HepG2 (cell line): ENCODE measurements at regions not wholly inside any gene's neighbourhood (a gene's known extent, or its start where the extent isn't known, plus 50 kb on each side); places are given as distances from the start of the nearest gene placed in this dataset.

Experiments used
- ATAC-seq: fragments of 200-7000 bp; cut with Tn5 transposase; 3 replicates; pipeline ENCODE4 v1.9.1; 2020; ENCODE audit warnings: mild to moderate bottlenecking, moderate library complexity
- BruUV-seq: library from RNA; stranded (reverse); fragments of 400-500 nt; replicated peaks from 2 replicates; lab custom pipeline; 2021; lab: Mats Ljungman, UMichigan
- CTCF ChIA-PET: fragments of 300-600 bp; formaldehyde crosslinking; extraction: SDS; loops from one replicate; lab custom pipeline; 2021; ENCODE audit warnings: low total read pairs, inconsistent platforms, low intra/inter-chr PET ratio; lab: Yijun Ruan, JAX
- POLR2A ChIA-PET: fragments of 350-600 bp; sonication (Branson Sonifier 250); formaldehyde crosslinking; loops from one replicate; lab custom pipeline; 2020; ENCODE audit warnings: antibody characterized with exemption, inconsistent platforms; lab: Yijun Ruan, JAX
- DNase-seq: peaks from one replicate; pipeline ENCODE4 v3.0.0-alpha.2; 2015; ENCODE audit warnings: low spot score
- FAIRE-seq: peaks from 3 replicates; lab custom pipeline; 2011; peaks lifted over from hg19 to GRCh38; lab: Jason Lieb, UNC
- H2AFZ ChIP-seq: one replicate; pipeline ENCODE4 v1.6.1; 2011; ENCODE audit warnings: low read length, inconsistent platforms
- H3K27ac ChIP-seq: fragments of 300-600 bp; 3 replicates; pipeline ENCODE4 v1.8.0; 2011; ENCODE audit warnings: mixed run types, mild to moderate bottlenecking, mixed read lengths, low read length, inconsistent platforms; ENCODE audit not compliant: insufficient read depth; ENCODE audit errors: extremely low read length
- H3K27me3 ChIP-seq, 2 experiments: fragments of 200-600 bp in 1 of 2; 2 replicates in 1 of 2; 3 replicates in 1 of 2; pipeline versions ENCODE4 v1.6.0 to v1.8.0; 2011; ENCODE audit warnings: low read length in 2 of 2, mild to moderate bottlenecking in 2 of 2, moderate library complexity in 2 of 2, inconsistent platforms in 1 of 2; ENCODE audit not compliant: insufficient read depth in 2 of 2, control insufficient read depth in 1 of 2
- H3K36me3 ChIP-seq, 2 experiments: fragments of 200-600 bp in 1 of 2; replicated peaks in 1 of 2; 2 replicates in 1 of 2; 3 replicates in 1 of 2; pipeline versions ENCODE4 v1.5.1 to v1.8.0; 2011; ENCODE audit warnings: low read length in 2 of 2, inconsistent platforms in 1 of 2; ENCODE audit not compliant: insufficient read depth in 2 of 2, control insufficient read depth in 1 of 2
- H3K4me1 ChIP-seq: 2 replicates; pipeline ENCODE4 v1.5.1; 2012; ENCODE audit warnings: low read length, inconsistent platforms; ENCODE audit not compliant: insufficient read depth
- H3K4me2 ChIP-seq: 2 replicates; pipeline ENCODE4 v1.6.0; 2011; ENCODE audit warnings: low read depth, low read length, inconsistent platforms
- H3K4me3 ChIP-seq, 3 experiments: fragments of 200-600 bp in 1 of 3; sonication (generic), shearing (Covaris generic) in 1 of 3; replicated peaks in 1 of 3; 2 replicates each; pipeline ENCODE4 v1.5.1; 2011 to 2016; ENCODE audit warnings: low read length in 3 of 3, inconsistent platforms in 2 of 3, low read depth in 2 of 3, mild to moderate bottlenecking in 2 of 3, control low read depth in 1 of 3, mixed read lengths in 1 of 3; ENCODE audit not compliant: insufficient read depth in 1 of 3
- H3K79me2 ChIP-seq: one replicate; pipeline ENCODE4 v1.6.1; 2011; ENCODE audit warnings: low read length, inconsistent platforms; ENCODE audit not compliant: insufficient read depth
- H3K9ac ChIP-seq: 2 replicates; pipeline ENCODE4 v1.6.0; 2011; ENCODE audit warnings: mild to moderate bottlenecking, low read depth, low read length, inconsistent platforms; ENCODE audit not compliant: insufficient read depth
- H3K9me3 ChIP-seq: 2 replicates; pipeline ENCODE4 v1.5.1; 2012; ENCODE audit warnings: mild to moderate bottlenecking, low read length
- H4K20me1 ChIP-seq: 2 replicates; pipeline ENCODE4 v1.6.0; 2011; ENCODE audit warnings: inconsistent platforms, mild to moderate bottlenecking, low read length, moderate library complexity; ENCODE audit not compliant: insufficient read depth
- CENPBD1 ChIP-seq: sonication (generic); formaldehyde crosslinking; IDR thresholded peaks from 2 replicates; pipeline ENCODE4 v1.8.0; 2022; ENCODE audit warnings: missing genetic modification reagents, low read depth, mild to moderate bottlenecking, borderline replicate concordance
- HOMEZ ChIP-seq: IDR thresholded peaks from 2 replicates; pipeline ENCODE4 v1.6.1; 2016; ENCODE audit warnings: low read depth
- JARID2 ChIP-seq: sonication (generic); formaldehyde crosslinking; IDR thresholded peaks from 2 replicates; pipeline ENCODE4 v1.8.1; 2023; ENCODE audit warnings: missing genetic modification reagents, inconsistent platforms; ENCODE audit not compliant: insufficient replicate concordance
- JDP2 ChIP-seq: sonication (generic); formaldehyde crosslinking; IDR thresholded peaks from 2 replicates; pipeline ENCODE4 v1.8.1; 2022; ENCODE audit warnings: missing genetic modification reagents, borderline replicate concordance
- KDM1A ChIP-seq: IDR thresholded peaks from 2 replicates; pipeline ENCODE4 v1.6.1; 2016; ENCODE audit warnings: missing compliant biosample characterization
- KDM2A ChIP-seq: sonication (generic); formaldehyde crosslinking; IDR thresholded peaks from 2 replicates; pipeline ENCODE4 v1.4.0; 2020; ENCODE audit warnings: low read depth, missing genetic modification reagents, borderline replicate concordance
- MAF1 ChIP-seq: sonication (generic); formaldehyde crosslinking; IDR thresholded peaks from 2 replicates; pipeline ENCODE4 v1.5.0; 2020; ENCODE audit warnings: missing genetic modification reagents, borderline replicate concordance
- RBAK ChIP-seq: sonication (generic); formaldehyde crosslinking; IDR thresholded peaks from 2 replicates; pipeline ENCODE4 v1.5.1; 2020; ENCODE audit warnings: mild to moderate bottlenecking, missing genetic modification reagents
- SOX13 ChIP-seq, 3 experiments: fragments of 450-650 bp in 1 of 3; sonication (generic) in 1 of 3; formaldehyde crosslinking in 1 of 3; IDR thresholded peaks in 2 of 3; conservative IDR thresholded peaks in 1 of 3; 2 replicates each; pipeline versions ENCODE4 v1.5.0 to v1.6.1; 2016 to 2020; ENCODE audit warnings: antibody characterized with exemption in 1 of 3, mild to moderate bottlenecking in 1 of 3, missing compliant biosample characterization in 1 of 3, missing genetic modification reagents in 1 of 3, moderate library complexity in 1 of 3
- SP4 ChIP-seq: sonication (generic); formaldehyde crosslinking; IDR thresholded peaks from 2 replicates; pipeline ENCODE4 v1.8.1; 2023; ENCODE audit warnings: mild to moderate bottlenecking, missing genetic modification reagents
- SRSF1 ChIP-seq: fragments of 200-400 bp; formaldehyde crosslinking; optimal IDR thresholded peaks from 2 replicates; pipeline ENCODE3; 2017; ENCODE audit warnings: mild to moderate bottlenecking, low read depth, low read length, moderate library complexity
- TIGD3 ChIP-seq: sonication (generic); formaldehyde crosslinking; IDR thresholded peaks from 2 replicates; pipeline ENCODE4 v1.5.1; 2020; ENCODE audit warnings: mild to moderate bottlenecking, missing genetic modification reagents, borderline replicate concordance
- ZNF138 ChIP-seq: sonication (generic); formaldehyde crosslinking; IDR thresholded peaks from 2 replicates; pipeline ENCODE4 v1.5.0; 2020; ENCODE audit warnings: mild to moderate bottlenecking, low read depth, missing genetic modification reagents
- ZNF18 ChIP-seq: sonication (generic); formaldehyde crosslinking; IDR thresholded peaks from 2 replicates; pipeline ENCODE4 v1.8.0; 2022; ENCODE audit warnings: mild to moderate bottlenecking, missing genetic modification reagents; ENCODE audit not compliant: insufficient replicate concordance
- ZNF44 ChIP-seq: sonication (generic); formaldehyde crosslinking; IDR thresholded peaks from 2 replicates; pipeline ENCODE4 v1.5.1; 2020; ENCODE audit warnings: mild to moderate bottlenecking, missing genetic modification reagents
- ZNF891 ChIP-seq: sonication (generic); formaldehyde crosslinking; IDR thresholded peaks from 2 replicates; pipeline ENCODE4 v1.5.0; 2020; ENCODE audit warnings: mild to moderate bottlenecking, missing genetic modification reagents
- WGBS: methylation state at CpG from one replicate; pipeline ENCODE4 v1.1.6; 2017; ENCODE audit warnings: low lambda C conversion rate; 5-methylcytosine and 5-hydroxymethylcytosine counted together
- in situ Hi-C: cut with HindIII; loops from 2 replicates; pipeline ENCODE4 v1.10.0; 2017; ENCODE audit warnings: low pct_unique_long_range_greater_than_20kb; ENCODE audit not compliant: extremely low pct_ligation_motif_present
- intact Hi-C: fragments of 100-400 bp; cut with micrococcal nuclease; formaldehyde crosslinking; loops from one replicate; pipeline ENCODE4 v1.10.0; 2022; ENCODE audit not compliant: unreplicated experiment

GRCh38 chr12:59999291-59999690 is 403.5 kb downstream of the SLC16A7 start:
- Histone ChIP-seq H3K4me3 (no peak overlapping the region), H3K79me2 (no peaks in the 10 kb centered on the region), H3K9me3 (no peaks in the 10 kb centered on the region; the same call in 1 of the 2 replicates), H3K27ac (no peak overlapping the region), H3K4me2 (no peak overlapping the region), H4K20me1 (no peaks in the 10 kb centered on the region), H3K9ac (no peak overlapping the region), H3K27me3 (no peaks in the 10 kb centered on the region), H3K36me3 (no peaks in the 10 kb centered on the region), H3K4me1 (no peaks in the 10 kb centered on the region), H2AFZ (no peak overlapping the region)
- in situ Hi-C loops, result no loop called here
- POLR2A ChIA-PET, result no interaction called here
- intact Hi-C loops, result no loop called here
- TF ChIP-seq SOX13 (IDR thresholded peaks at IDR 0.05) (no peak), SOX13 (CRISPR knock-in tag; conservative IDR thresholded peaks at IDR 0.05 in 1 of 2, IDR thresholded peaks at IDR 0.05 in 1 of 2) (no peak), CENPBD1 (CRISPR knock-in tag) (no peak), SRSF1 (no peak), ZNF891 (no peak), SP4 (no peak), ZNF44 (CRISPR knock-in tag) (no peak), TIGD3 (CRISPR knock-in tag) (no peak), HOMEZ (CRISPR knock-in tag) (no peak), RBAK (CRISPR knock-in tag) (no peak), JARID2 (CRISPR knock-in tag) (no peak), ZNF18 (no peak), KDM1A (CRISPR knock-in tag) (no peak), ZNF138 (CRISPR knock-in tag) (no peak), JDP2 (no peak), MAF1 (CRISPR knock-in tag) (no peak), KDM2A (CRISPR knock-in tag) (no peak)
- CTCF ChIA-PET, result no interaction called here
- no TSS peak for BruUV-seq
- WGBS, result 6% methylated on average over 4 of the region's 4 CpGs
- ATAC-seq, result no peak
- DNase-seq, result no peak
- no peak for FAIRE-seq
